WI38 (cell line): ENCODE measurements at regions not wholly inside any gene's neighbourhood (a gene's known extent, or its start where the extent isn't known, plus 50 kb on each side); places are given as distances from the start of the nearest gene placed in this dataset.

ENCODE experiments used
- H3K4me3 ChIP-seq: 2 replicates; pipeline ENCODE4 v1.5.1; 2011; ENCODE audit warnings: low read depth, mild to moderate bottlenecking, control low read depth, low read length
- CTCF ChIP-seq: IDR thresholded peaks from 2 replicates; pipeline ENCODE4 v1.5.1; 2012; ENCODE audit warnings: low read depth, mild to moderate bottlenecking, control low read depth, low read length

- no peak overlapping the region for H3K4me3 ChIP-seq
- no peak for TF ChIP-seq CTCF
These were observed 283.5 kb downstream of the PBX3 start for GRCh38 chr9:126030716-126031115.

DNA sequence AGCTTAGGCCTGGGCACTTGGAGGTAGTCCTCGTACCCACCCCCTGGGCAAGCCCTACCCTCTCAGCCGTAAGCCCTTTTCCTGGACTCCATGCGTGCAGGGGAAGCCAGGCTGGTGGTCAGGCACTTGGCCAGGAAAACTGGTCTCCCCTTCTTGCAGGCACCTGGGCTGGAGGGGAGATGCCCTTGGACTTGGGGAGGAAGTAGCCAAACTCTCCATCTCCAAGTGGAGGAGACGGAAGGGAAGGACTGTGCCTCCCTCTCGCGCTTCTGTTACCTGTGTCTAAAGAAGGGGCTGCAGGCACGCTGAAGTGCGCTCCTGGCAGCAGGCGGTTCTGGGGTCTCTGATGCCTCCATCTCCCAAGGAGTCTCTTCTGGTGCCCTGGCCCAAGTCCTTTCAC lies 283.9 kb downstream of the PBX3 start:
- TF ChIP-seq CTCF, result no peak
- no peak overlapping the region for H3K4me3 ChIP-seq

DNA sequence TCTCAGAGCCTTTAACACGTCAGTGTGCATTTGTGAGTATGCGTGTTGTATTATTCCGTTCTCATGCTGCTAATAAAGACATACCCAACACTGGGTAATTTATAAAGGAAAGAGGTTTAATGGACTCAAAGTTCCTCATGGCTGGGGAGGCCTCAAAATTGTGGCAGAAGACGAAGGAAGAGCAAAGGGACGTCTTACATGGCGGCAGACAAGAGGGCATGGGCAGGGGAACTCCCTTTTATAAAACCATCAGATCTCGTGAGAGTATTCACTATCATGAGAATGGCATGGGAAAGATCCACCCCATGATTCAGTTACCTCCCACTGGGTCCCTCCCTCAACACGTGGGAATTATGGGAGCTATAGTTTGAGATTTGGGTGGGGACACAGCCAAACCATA lies 285.0 kb downstream of the PBX3 start:
- TF ChIP-seq CTCF, result no peak
- H3K4me3 ChIP-seq, result no peak overlapping the region

DNA sequence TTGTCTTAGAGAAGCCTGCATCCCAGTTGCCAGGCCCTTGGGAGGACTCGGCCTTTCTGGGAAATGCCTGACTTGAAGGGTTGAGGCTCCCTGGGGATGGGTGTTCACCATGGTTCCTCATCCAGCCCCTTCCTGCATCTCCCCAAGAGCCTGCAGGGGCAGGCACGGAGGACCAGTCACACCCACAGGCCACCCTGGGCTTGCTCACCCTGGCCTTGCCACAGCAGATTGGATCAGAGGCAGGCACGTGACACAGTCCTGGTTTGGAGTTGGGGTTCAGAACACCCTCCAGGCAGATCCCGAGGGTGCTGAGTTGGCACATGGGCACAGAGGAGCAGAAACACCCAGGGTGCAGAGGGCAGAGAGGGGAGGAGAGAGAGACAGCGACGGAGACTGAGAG lies 286.1 kb downstream of the PBX3 start:
- no peak for TF ChIP-seq CTCF
- no peak overlapping the region for H3K4me3 ChIP-seq

DNA sequence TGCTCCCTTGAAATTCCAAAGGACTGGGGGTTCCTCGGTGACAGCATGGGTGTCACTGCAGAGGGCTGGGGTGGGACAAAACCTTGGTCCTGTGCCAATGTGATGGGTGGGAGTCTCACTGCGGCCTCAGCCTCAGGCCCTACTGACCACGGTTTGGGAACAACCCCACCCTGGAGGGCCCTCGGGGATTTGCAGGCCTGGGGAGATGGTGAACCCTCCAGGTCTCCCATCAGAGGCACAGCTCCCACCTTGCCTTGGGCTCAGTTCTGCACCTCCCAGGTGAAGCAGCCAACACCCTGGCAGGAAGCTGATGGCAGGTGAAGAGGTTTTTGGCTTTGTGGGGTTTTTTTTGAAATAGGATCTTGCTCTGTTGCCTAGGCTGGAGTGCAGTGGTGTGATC lies 286.8 kb downstream of the PBX3 start:
- TF ChIP-seq CTCF, result no peak
- no peak overlapping the region for H3K4me3 ChIP-seq

GRCh38 chr9:126036881-126037291 lies 289.7 kb downstream of the PBX3 start:
- no peak overlapping the region for H3K4me3 ChIP-seq
- no peak for TF ChIP-seq CTCF

- no peak for TF ChIP-seq CTCF
- H3K4me3 ChIP-seq, result no peak overlapping the region
These were observed 287.8 kb upstream of the MVB12B start for GRCh38 chr9:126038790-126039189.
